DOHH2 (cell line): ENCODE measurements at regions not wholly inside any gene's neighbourhood (a gene's known extent, or its start where the extent isn't known, plus 50 kb on each side); places are given as distances from the start of the nearest gene placed in this dataset.

ENCODE experiments used
- EZH2phosphoT487 ChIP-seq: fragments of 200-600 bp; sonication (generic); IDR thresholded peaks from 2 replicates; pipeline ENCODE4 v1.6.1; 2017; ENCODE audit warnings: borderline replicate concordance, mild to moderate bottlenecking, antibody characterized with exemption, low read length, moderate library complexity, mixed read lengths
- TF ChIP-seq, protein P1 (sequence below): fragments of 200-600 bp; sonication (generic); IDR thresholded peaks from one replicate; pipeline ENCODE4 v1.5.1; 2014; ENCODE audit warnings: antibody characterized with exemption, mild to moderate bottlenecking, low read depth, low read length; ENCODE audit not compliant: poor library complexity, severe bottlenecking

GRCh38 chr20:58109126-58109880, 119.2 kb downstream of the ANKRD60 start:
- TF ChIP-seq, protein P1, sequence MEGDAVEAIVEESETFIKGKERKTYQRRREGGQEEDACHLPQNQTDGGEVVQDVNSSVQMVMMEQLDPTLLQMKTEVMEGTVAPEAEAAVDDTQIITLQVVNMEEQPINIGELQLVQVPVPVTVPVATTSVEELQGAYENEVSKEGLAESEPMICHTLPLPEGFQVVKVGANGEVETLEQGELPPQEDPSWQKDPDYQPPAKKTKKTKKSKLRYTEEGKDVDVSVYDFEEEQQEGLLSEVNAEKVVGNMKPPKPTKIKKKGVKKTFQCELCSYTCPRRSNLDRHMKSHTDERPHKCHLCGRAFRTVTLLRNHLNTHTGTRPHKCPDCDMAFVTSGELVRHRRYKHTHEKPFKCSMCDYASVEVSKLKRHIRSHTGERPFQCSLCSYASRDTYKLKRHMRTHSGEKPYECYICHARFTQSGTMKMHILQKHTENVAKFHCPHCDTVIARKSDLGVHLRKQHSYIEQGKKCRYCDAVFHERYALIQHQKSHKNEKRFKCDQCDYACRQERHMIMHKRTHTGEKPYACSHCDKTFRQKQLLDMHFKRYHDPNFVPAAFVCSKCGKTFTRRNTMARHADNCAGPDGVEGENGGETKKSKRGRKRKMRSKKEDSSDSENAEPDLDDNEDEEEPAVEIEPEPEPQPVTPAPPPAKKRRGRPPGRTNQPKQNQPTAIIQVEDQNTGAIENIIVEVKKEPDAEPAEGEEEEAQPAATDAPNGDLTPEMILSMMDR: no peak
- TF ChIP-seq EZH2phosphoT487: no peak
